A172 (cell line): ENCODE measurements at regions not wholly inside any gene's neighbourhood (a gene's known extent, or its start where the extent isn't known, plus 50 kb on each side); places are given as distances from the start of the nearest gene placed in this dataset.

Experiments
- DNase-seq: peaks from one replicate; pipeline ENCODE4 v3.0.0-alpha.2; 2015; ENCODE audit warnings: low spot score

- DNase-seq = no peak
Measured at GRCh38 chr16:64250866-64251265, 871.0 kb downstream of the CDH11 start.

GRCh38 chr16:64242492-64242891 is 879.4 kb downstream of the CDH11 start:
- DNase-seq = no peak

DNA sequence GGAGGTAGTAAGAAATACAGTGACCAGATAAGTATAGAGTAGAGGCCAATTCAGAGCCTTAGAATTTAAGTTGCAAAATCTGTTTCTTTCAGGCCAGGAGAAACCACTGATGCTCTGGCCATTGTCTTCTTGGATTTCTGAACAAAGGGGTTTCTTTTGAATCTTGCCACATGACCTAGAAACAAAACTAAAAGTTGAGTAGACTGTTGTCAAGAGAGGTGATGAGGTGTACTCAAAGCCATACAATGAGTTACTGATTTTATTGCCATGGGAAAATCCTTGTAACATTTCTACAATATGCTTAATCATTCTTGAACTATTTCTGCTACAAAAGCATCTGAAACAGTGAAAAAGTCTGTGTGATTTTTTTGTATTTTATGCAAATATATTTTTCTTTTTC is 881.3 kb downstream of the CDH11 start:
- no peak for DNase-seq

GRCh38 chr16:64238571-64238970 is 883.3 kb downstream of the CDH11 start:
- DNase-seq = peak; percentile 1

- no peak for DNase-seq
Measured at GRCh38 chr16:64236316-64236715, 885.5 kb downstream of the CDH11 start.

DNA sequence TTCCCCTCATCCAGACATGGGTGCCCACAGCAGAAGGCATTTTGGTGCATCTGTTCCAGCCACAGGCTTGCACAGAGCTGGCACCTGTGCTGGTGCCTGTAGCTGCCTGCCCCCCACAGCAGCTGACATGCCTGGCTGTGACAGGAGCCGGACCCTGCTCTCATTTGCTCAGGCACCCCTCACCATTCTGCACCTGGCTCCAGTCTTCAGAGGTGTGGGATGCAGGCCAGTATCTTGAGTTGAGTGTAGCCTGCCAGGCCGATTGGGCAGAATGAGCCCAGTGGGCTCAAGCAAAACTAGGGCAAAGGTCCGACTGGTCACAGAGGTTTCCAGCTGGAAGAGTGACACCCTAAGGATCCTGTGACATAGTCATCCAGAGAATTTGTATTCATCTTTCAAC is 887.7 kb downstream of the CDH11 start:
- DNase-seq = no peak

DNA sequence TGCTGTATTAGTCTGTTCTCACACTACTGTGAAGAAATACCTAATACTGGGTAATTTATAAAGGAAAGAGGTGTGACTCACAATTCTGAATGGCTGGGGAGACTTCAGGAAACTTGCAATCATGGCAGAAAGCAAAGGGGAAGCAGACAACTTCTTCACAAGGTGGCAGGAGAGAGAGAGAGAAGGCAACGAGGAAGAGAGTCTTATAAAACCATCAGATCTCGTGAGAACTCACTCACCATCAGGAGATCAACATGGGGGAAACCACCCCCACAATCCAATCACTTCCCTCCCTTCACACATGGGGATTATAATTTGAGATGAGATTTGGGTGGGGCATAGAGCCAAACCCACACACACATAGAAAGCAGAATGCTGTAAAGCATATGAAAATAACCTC is 896.2 kb downstream of the CDH11 start:
- DNase-seq = peak; percentile 9

DNA sequence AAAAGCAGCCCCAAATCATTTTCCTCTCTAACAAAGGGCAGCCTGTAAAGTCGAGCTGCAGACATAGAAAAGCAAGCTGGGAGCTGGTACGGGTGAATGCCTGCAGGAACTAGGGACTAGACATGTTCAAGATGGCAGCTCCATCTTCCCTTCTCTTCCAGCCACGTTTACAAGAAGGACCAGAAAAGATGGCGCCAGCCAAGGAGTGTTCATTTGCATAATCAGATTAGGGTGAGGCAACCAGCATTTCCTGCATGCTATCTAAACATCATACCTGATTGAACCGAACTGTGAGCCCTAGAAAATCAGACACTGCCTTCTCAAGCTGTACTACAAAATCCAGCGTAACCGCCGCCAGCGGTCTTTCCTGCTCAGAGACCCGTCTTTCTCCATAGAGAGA is 896.8 kb downstream of the CDH11 start:
- DNase-seq = peak; percentile 1

DNA sequence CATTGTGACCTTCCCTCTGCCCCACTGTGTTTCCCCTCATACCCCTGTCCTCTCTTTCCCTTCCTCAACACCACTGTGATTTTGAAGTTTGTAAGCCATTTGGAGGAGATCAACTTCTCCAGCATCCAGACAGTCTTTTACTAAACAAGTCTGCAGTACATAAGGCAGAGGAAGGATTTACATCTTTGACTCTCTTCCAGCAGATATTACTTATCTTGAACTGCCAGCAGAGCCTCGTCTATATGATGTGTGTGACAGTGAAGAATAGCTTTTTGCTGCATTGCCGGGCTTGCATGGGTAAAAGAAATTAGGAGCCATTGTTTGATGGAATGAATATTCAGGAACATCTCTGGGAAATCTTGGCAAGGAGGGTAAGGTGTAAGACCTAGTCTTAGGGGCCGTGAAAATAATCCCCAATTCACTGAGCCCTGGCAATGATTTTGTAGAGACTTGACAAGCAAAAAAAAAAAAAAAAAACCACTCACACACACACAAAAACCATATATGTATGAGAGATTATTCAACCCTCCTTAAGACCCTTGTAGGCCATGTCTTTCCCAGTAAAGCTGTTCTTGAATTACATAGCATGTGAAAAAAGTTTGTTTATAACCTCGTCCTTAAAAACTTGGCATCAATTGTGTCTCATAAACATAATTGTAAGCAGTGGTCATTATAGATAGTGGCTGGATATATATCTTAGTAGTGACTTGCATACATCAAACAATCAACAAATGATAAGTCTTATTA is 903.9 kb downstream of the CDH11 start:
- no peak for DNase-seq

GRCh38 chr16:64215730-64216129 is 906.1 kb downstream of the CDH11 start:
- DNase-seq = no peak

DNA sequence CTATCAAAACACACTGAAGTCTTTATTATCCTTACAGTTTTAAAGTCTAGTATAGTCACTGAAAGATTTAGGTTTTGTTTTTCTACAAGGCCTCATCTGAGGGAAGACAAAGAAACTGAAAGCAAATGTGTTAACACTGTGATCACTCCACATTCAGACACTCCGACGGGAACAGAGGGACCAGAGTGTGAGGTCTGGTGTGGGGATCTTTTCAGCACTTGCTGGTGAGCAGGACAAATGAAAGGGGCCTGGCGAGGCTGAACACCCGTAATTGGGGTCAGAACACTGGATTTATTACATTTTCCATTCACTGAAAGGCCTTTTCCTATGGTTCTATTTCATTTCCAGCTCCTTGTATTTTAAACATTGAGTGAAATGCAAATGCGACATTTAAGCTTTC is 910.5 kb downstream of the CDH11 start:
- no peak for DNase-seq

- no peak for DNase-seq
Measured at GRCh38 chr16:64206862-64207261, 915.0 kb downstream of the CDH11 start.

DNA sequence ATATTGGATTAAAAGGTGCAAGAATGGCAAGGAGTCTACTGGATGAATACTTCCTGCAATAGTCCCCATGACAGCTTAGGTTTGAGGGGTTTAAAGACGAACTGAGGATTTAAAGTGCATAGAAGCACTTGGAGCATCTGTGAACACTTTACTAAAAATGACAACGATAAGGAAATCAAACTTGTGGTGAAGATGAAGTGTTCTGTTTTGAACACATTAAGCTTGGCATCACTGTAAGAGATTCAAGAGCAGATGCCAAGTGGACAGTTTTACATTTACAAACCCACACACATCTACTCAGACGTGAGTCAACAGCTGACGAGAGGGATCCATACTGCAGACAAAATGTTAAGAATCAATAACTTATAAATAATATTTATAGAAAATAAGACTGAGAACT is 918.7 kb downstream of the CDH11 start:
- no peak for DNase-seq

DNA sequence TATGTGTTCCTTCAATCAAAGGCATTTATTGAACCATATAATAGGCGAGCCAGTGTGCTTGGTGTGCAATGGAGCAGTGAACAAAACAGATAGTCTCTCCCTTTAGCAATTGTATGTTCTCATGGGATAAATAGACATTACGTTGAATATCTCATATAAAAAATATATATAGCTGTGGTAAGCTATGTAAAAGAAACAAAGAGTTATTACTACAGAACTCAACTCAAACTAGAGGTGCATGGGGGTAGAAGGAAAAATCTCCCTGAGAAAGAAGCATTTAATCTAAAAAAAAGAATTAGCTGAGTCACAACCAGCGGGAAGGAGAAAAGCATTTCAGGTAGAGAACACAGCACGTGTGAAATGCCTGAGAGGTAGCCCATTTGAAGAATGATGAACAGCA is 919.3 kb downstream of the CDH11 start:
- DNase-seq = no peak

- no peak for DNase-seq
Measured at GRCh38 chr16:64196444-64196843, 925.4 kb downstream of the CDH11 start.

GRCh38 chr16:64185954-64186353 is 935.9 kb downstream of the CDH11 start:
- no peak for DNase-seq

DNA sequence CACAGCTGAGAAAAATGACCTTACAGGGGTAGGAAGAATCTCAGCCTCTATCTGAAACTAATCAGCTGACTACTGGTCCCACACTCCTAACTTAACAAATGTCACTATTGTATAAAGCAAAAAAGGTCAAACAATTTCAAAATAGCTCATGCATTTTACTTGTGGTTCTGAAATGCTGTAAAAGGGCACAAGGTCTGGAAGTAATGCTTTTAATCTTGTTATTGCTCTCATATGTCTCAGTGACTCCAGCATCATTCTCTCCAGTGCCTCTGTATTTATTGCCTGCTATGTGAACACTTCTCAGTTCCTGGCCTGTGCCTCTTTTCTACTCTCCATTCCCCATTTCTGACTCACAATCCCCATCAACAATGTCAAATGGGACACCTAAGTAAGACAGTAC is 937.7 kb downstream of the CDH11 start:
- no peak for DNase-seq

DNA sequence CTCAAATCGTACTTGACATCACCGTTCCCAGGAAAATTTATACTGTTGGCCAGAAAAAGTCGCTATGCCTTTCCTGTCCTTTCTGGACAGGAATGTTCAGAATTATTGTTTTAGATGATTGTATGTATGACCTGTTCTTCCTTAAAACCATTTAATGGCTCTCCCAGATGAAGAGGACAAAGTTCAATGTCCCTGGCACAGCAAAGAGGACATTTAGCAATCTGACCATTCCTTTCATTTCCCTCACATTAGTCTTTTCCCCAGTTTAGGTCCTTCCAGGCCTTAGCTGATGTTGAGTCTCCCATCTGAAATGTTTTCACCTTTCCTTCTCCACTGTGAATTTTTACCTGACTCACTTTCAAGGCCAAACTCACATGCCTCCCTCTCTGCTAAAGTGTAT is 938.9 kb downstream of the CDH11 start:
- DNase-seq = no peak

DNA sequence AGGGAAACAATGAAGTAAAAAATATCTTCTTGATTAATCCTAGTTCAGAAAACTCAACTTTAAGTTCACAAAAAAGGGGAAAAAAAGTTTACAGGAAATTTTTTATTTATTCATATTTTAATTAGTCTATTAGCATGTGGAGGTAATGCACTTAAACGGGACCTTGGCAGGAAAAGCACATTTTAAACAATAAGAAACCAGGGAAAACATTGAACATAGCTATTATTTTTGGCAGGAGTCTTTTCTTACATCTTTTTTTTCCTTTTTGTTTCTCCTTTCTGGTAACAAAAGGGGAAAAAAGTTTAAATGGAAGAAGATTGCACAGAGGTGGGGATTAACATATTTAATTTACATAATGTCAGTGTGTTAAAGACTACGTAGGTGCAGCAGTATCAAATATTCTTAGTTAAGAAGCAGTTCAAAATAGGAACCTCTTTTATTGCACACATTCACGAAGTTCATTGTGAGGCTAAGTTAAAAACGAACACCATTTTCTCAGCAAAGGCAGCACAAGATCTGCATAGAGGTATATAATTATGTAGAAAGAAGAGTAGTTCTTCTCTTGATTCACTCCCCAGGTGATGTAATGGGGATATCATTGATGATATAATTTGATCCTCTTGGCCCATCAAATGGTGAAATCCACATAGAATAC is 940.5 kb downstream of the CDH11 start:
- no peak for DNase-seq

DNA sequence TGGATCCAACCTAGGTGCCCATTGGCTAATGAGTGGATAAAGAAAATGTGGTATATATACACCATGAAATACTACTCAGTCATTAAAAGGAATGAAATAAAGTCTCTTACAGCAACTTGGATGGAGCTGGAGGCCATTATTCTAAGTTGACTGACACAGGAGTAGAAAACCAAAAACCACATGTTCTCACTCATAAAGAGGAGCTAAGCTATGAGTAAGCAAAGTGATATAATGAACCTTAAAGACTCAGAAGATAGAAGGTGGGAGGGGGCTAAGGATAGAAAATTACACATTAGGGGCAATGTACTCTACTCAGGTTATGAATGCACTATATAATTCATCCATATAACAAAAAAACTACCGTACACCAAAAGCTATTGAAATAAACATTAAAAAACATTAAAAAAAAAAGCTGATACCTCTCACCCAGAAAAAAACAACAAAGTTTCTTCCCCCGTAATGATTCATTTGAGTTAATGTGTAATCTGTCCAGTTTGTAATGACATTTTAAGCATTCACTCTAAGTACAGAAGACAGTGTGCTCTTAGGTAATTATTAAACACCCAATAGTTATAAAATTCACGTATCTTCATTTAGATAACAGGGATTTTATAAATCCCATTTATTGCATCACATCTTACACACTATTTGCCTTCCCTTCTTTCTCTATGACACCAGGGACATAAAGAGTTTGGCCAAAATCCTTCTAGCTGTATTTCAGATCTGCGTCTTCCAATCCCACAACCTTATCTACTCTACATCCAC is 941.5 kb downstream of the CDH11 start:
- no peak for DNase-seq

GRCh38 chr16:64174327-64174726 is 947.5 kb downstream of the CDH11 start:
- DNase-seq = no peak

DNA sequence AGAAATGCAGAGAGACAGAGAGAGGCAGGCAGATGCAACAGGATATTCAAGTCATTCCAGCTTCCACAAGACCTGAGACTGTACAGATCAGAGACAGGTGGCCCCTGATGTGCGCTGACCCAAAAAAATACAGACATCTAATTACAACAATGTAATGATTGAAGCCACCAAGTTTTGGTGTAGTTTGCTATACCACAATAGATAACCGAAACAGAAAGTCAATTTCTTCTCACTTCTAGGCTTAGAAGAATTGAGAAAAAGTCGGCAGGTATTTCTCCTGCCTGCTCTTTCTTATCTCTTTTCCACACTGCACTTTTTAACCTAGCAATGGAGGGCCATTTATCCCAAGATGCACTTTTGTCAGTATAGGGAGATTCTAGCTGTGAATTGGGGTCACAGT is 949.2 kb downstream of the CDH11 start:
- no peak for DNase-seq

GRCh38 chr16:64172226-64172625 is 949.6 kb downstream of the CDH11 start:
- DNase-seq = no peak
